Activated B cell treated with CpG ODN at 0.5 μM for 24 hours (primary cell): ENCODE measurements at regions not wholly inside any gene's neighbourhood (a gene's known extent, or its start where the extent isn't known, plus 50 kb on each side); places are given as distances from the start of the nearest gene placed in this dataset.

ENCODE experiments used
- ATAC-seq: fragments of 200-7000 bp; cut with Tn5 transposase; one replicate; pipeline ENCODE4 v1.10.0; 2021; ENCODE audit warnings: low read depth, mild to moderate bottlenecking, moderate library complexity
- CTCF ChIA-PET: fragments of 350-600 bp; sonication (Branson Sonifier 250); formaldehyde crosslinking; loops from one replicate; lab custom pipeline; 2021; ENCODE audit warnings: antibody characterized with exemption; lab: Charles Lee
- POLR2A ChIA-PET: fragments of 350-600 bp; sonication (Branson Sonifier 250); formaldehyde crosslinking; loops from one replicate; lab custom pipeline; 2021; ENCODE audit warnings: antibody characterized with exemption; lab: Charles Lee
- DNase-seq: peaks from one replicate; pipeline ENCODE4 v3.0.0; 2022
- H3K27ac Mint-ChIP-seq: one replicate; pipeline ENCODE4 v1.8.0; 2020; ENCODE audit warnings: mixed read lengths
- H3K27me3 Mint-ChIP-seq: one replicate; pipeline ENCODE4 v1.8.0; 2021; ENCODE audit warnings: mixed read lengths
- H3K36me3 Mint-ChIP-seq: one replicate; pipeline ENCODE4 v1.8.0; 2021; ENCODE audit warnings: low read depth, mixed read lengths
- H3K4me1 Mint-ChIP-seq: one replicate; pipeline ENCODE4 v1.8.0; 2021; ENCODE audit warnings: mixed read lengths
- H3K4me3 Mint-ChIP-seq: one replicate; pipeline ENCODE4 v1.8.0; 2020; ENCODE audit warnings: mild to moderate bottlenecking, mixed read lengths
- H3K9me3 Mint-ChIP-seq: one replicate; pipeline ENCODE4 v1.8.0; 2020; ENCODE audit warnings: mixed read lengths
- intact Hi-C: fragments of 100-400 bp; cut with micrococcal nuclease; formaldehyde crosslinking; loops from one replicate; pipeline ENCODE4 v1.15.1; 2024
- TF ChIP-seq, protein P1 (sequence below): fragments of 200-600 bp; IDR thresholded peaks from one replicate; pipeline ENCODE4 v1.8.0; 2022; ENCODE audit warnings: antibody characterized with exemption, mild to moderate bottlenecking

GRCh38 chr11:116505298-116506262 lies 267.2 kb downstream of the BUD13 start:
- ATAC-seq, result no peak
- intact Hi-C loops, result no loop called here
- Mint-ChIP-seq H3K36me3 (no peaks in the 10 kb centered on the region), H3K4me1 (no peaks in the 10 kb centered on the region), H3K4me3 (no peak overlapping the region), H3K9me3 (no peaks in the 10 kb centered on the region), H3K27ac (no peak overlapping the region), H3K27me3 (peaks cover 50% of the 10 kb centered on the region)
- no peak for DNase-seq
- CTCF ChIA-PET, result no interaction called here
- POLR2A ChIA-PET, result no interaction called here
- TF ChIP-seq, protein P1, sequence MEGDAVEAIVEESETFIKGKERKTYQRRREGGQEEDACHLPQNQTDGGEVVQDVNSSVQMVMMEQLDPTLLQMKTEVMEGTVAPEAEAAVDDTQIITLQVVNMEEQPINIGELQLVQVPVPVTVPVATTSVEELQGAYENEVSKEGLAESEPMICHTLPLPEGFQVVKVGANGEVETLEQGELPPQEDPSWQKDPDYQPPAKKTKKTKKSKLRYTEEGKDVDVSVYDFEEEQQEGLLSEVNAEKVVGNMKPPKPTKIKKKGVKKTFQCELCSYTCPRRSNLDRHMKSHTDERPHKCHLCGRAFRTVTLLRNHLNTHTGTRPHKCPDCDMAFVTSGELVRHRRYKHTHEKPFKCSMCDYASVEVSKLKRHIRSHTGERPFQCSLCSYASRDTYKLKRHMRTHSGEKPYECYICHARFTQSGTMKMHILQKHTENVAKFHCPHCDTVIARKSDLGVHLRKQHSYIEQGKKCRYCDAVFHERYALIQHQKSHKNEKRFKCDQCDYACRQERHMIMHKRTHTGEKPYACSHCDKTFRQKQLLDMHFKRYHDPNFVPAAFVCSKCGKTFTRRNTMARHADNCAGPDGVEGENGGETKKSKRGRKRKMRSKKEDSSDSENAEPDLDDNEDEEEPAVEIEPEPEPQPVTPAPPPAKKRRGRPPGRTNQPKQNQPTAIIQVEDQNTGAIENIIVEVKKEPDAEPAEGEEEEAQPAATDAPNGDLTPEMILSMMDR, result no peak

GRCh38 chr11:116504541-116505297 lies 268.1 kb downstream of the BUD13 start:
- Mint-ChIP-seq H3K27me3 (peaks cover 53% of the 10 kb centered on the region), H3K27ac (no peak overlapping the region), H3K36me3 (no peaks in the 10 kb centered on the region), H3K4me3 (no peak overlapping the region), H3K4me1 (no peaks in the 10 kb centered on the region), H3K9me3 (no peaks in the 10 kb centered on the region)
- POLR2A ChIA-PET, result no interaction called here
- intact Hi-C loops, result no loop called here
- ATAC-seq (no peak), DNase-seq (no peak)
- CTCF ChIA-PET, result no interaction called here
- TF ChIP-seq, protein P1, result no peak

- Mint-ChIP-seq H3K9me3 (no peaks in the 10 kb centered on the region), H3K4me1 (no peaks in the 10 kb centered on the region), H3K27me3 (peaks cover 54% of the 10 kb centered on the region), H3K4me3 (no peak overlapping the region), H3K27ac (no peak overlapping the region), H3K36me3 (no peaks in the 10 kb centered on the region)
- TF ChIP-seq, protein P1, result no peak
- POLR2A ChIA-PET, result interaction anchor here (0.6 kb wide), 1 partner anchor 17 kb away, joined by 6 read pairs; no protein-coding TSS in a partner anchor
- intact Hi-C loops, result no loop called here
- ATAC-seq (no peak), DNase-seq (no peak)
- CTCF ChIA-PET, result no interaction called here
Measured at GRCh38 chr11:116503216-116504160, 269.3 kb downstream of the BUD13 start.

- H3K27ac Mint-ChIP-seq, result no peak overlapping the region
- ATAC-seq, result no peak
- peaks cover 54% of the 10 kb centered on the region for H3K27me3 Mint-ChIP-seq
- TF ChIP-seq, protein P1, result no peak
- H3K9me3 Mint-ChIP-seq, result no peaks in the 10 kb centered on the region
- no peaks in the 10 kb centered on the region for H3K4me1 Mint-ChIP-seq
- no peaks in the 10 kb centered on the region for H3K36me3 Mint-ChIP-seq
- ChIA-PET POLR2A (interaction anchor here (0.6 kb wide), 1 partner anchor 18 kb away, joined by 6 read pairs; no protein-coding TSS in a partner anchor), CTCF (no interaction called here)
- no peak for DNase-seq
- intact Hi-C loops, result no loop called here
- H3K4me3 Mint-ChIP-seq, result no peak overlapping the region
Measured at GRCh38 chr11:116502641-116503061, 270.1 kb downstream of the BUD13 start.
